DOHH2 (cell line): ENCODE measurements at regions not wholly inside any gene's neighbourhood (a gene's known extent, or its start where the extent isn't known, plus 50 kb on each side); places are given as distances from the start of the nearest gene placed in this dataset.

Experiments
- H3F3A ChIP-seq: fragments of 200-600 bp; sonication (generic), shearing (Covaris generic); 2 replicates; pipeline ENCODE4 v1.6.0; 2016; ENCODE audit warnings: antibody characterized with exemption, mild to moderate bottlenecking; ENCODE audit not compliant: control insufficient read depth, insufficient read depth
- H3K27ac ChIP-seq: fragments of 200-600 bp; sonication (generic); 2 replicates; pipeline ENCODE4 v1.5.1; 2014; ENCODE audit warnings: low read depth, mild to moderate bottlenecking, low read length, moderate library complexity
- H3K27me3 ChIP-seq: fragments of 200-600 bp; sonication (generic); 2 replicates; pipeline ENCODE4 v1.6.1; 2014; ENCODE audit warnings: mild to moderate bottlenecking, low read length, mixed read lengths; ENCODE audit not compliant: control insufficient read depth
- H3K36me3 ChIP-seq: fragments of 200-600 bp; sonication (generic); 2 replicates; pipeline ENCODE4 v1.6.1; 2014; ENCODE audit warnings: mild to moderate bottlenecking, low read length, moderate library complexity, mixed read lengths; ENCODE audit not compliant: control insufficient read depth
- H3K4me1 ChIP-seq: fragments of 200-600 bp; sonication (generic); 2 replicates; pipeline ENCODE4 v1.6.1; 2014; ENCODE audit warnings: mild to moderate bottlenecking, low read length, mixed read lengths; ENCODE audit not compliant: control insufficient read depth
- H3K4me2 ChIP-seq: fragments of 200-600 bp; sonication (generic); 2 replicates; pipeline ENCODE4 v1.6.0; 2014; ENCODE audit warnings: mild to moderate bottlenecking, low read length, moderate library complexity
- H3K4me3 ChIP-seq: fragments of 200-600 bp; sonication (generic); 2 replicates; pipeline ENCODE4 v1.5.1; 2014; ENCODE audit warnings: mild to moderate bottlenecking, low read length, mixed read lengths
- H3K79me2 ChIP-seq: fragments of 200-600 bp; sonication (generic); 2 replicates; pipeline ENCODE4 v1.6.1; 2014; ENCODE audit warnings: mild to moderate bottlenecking, low read length, mixed read lengths; ENCODE audit not compliant: control insufficient read depth
- H3K9me2 ChIP-seq: fragments of 200-600 bp; sonication (generic); replicated peaks from 2 replicates; pipeline ENCODE4 v1.6.1; 2014; ENCODE audit warnings: mild to moderate bottlenecking, low read length, mixed read lengths; ENCODE audit not compliant: control insufficient read depth
- H3K9me3 ChIP-seq: fragments of 200-600 bp; sonication (generic); 2 replicates; pipeline ENCODE4 v1.6.1; 2014; ENCODE audit warnings: antibody characterized with exemption, low read length, mixed read lengths; ENCODE audit not compliant: control insufficient read depth, insufficient read depth
- H4K20me1 ChIP-seq: fragments of 200-600 bp; sonication (generic); 2 replicates; pipeline ENCODE4 v1.6.0; 2014; ENCODE audit warnings: low read depth, mild to moderate bottlenecking, antibody characterized with exemption, low read length, moderate library complexity; ENCODE audit not compliant: control insufficient read depth, insufficient read depth
- EZH2phosphoT487 ChIP-seq: fragments of 200-600 bp; sonication (generic); IDR thresholded peaks from 2 replicates; pipeline ENCODE4 v1.6.1; 2017; ENCODE audit warnings: borderline replicate concordance, mild to moderate bottlenecking, antibody characterized with exemption, low read length, moderate library complexity, mixed read lengths
- TF ChIP-seq, protein P1 (sequence below): fragments of 200-600 bp; sonication (generic); IDR thresholded peaks from one replicate; pipeline ENCODE4 v1.5.1; 2014; ENCODE audit warnings: antibody characterized with exemption, mild to moderate bottlenecking, low read depth, low read length; ENCODE audit not compliant: poor library complexity, severe bottlenecking

DNA sequence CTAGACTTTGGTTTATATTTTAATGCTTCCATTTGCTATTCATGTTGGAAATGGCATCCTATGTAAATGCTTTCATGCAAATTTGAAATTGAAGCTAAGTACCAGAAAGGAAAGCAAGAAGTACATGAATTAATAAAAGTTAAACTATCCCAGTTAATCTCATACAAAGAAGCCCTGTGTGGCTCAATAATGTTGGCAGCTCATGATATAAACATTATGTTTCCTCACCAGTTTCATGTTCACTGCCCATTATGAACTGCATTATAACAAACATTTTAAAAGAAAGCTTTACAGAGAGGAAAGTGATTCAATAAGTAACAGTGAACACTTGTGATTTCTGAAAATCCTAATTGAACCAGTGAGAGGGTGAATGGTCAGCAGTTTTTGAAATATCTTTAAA lies 62.9 kb upstream of the ROBO2 start:
- Histone ChIP-seq H3K4me2 (no peak overlapping the region), H4K20me1 (no peaks in the 10 kb centered on the region), H3K4me3 (no peak overlapping the region), H3K36me3 (no peaks in the 10 kb centered on the region), H3K9me3 (no peaks in the 10 kb centered on the region), H3K27me3 (no peaks in the 10 kb centered on the region), H3K9me2 (no peaks in the 10 kb centered on the region), H3K27ac (no peak overlapping the region), H3F3A (no peaks in the 10 kb centered on the region), H3K79me2 (no peaks in the 10 kb centered on the region), H3K4me1 (no peaks in the 10 kb centered on the region)
- no peak for TF ChIP-seq EZH2phosphoT487
- TF ChIP-seq, protein P1, sequence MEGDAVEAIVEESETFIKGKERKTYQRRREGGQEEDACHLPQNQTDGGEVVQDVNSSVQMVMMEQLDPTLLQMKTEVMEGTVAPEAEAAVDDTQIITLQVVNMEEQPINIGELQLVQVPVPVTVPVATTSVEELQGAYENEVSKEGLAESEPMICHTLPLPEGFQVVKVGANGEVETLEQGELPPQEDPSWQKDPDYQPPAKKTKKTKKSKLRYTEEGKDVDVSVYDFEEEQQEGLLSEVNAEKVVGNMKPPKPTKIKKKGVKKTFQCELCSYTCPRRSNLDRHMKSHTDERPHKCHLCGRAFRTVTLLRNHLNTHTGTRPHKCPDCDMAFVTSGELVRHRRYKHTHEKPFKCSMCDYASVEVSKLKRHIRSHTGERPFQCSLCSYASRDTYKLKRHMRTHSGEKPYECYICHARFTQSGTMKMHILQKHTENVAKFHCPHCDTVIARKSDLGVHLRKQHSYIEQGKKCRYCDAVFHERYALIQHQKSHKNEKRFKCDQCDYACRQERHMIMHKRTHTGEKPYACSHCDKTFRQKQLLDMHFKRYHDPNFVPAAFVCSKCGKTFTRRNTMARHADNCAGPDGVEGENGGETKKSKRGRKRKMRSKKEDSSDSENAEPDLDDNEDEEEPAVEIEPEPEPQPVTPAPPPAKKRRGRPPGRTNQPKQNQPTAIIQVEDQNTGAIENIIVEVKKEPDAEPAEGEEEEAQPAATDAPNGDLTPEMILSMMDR = no peak

DNA sequence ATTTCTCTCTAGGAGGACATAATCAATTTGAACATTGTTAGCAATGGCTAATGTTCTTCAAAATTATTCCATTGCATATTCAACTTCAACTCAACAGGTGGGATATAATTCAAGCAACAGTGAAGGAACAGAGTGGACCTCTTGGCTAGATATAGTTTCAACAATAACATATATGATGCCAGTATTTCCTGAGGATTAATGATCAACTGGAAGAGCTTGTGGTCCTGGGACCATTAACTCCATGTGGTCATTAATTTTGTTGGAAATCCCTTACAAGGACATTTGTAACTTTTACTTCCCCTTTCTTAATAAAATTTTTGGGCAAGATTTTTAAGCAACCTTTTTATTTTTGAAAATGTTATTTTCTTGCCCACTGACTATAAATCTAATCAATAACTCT lies 54.3 kb upstream of the ROBO2 start:
- H3K4me3 ChIP-seq = no peak overlapping the region
- no peaks in the 10 kb centered on the region for H3K9me2 ChIP-seq
- no peaks in the 10 kb centered on the region for H4K20me1 ChIP-seq
- no peaks in the 10 kb centered on the region for H3K4me1 ChIP-seq
- H3K27me3 ChIP-seq = no peaks in the 10 kb centered on the region
- no peaks in the 10 kb centered on the region for H3K36me3 ChIP-seq
- H3K9me3 ChIP-seq = no peaks in the 10 kb centered on the region
- H3K27ac ChIP-seq = no peak overlapping the region
- H3F3A ChIP-seq = no peaks in the 10 kb centered on the region
- no peaks in the 10 kb centered on the region for H3K79me2 ChIP-seq
- TF ChIP-seq, protein P1 = no peak
- TF ChIP-seq EZH2phosphoT487 = no peak
- H3K4me2 ChIP-seq = no peak overlapping the region

DNA sequence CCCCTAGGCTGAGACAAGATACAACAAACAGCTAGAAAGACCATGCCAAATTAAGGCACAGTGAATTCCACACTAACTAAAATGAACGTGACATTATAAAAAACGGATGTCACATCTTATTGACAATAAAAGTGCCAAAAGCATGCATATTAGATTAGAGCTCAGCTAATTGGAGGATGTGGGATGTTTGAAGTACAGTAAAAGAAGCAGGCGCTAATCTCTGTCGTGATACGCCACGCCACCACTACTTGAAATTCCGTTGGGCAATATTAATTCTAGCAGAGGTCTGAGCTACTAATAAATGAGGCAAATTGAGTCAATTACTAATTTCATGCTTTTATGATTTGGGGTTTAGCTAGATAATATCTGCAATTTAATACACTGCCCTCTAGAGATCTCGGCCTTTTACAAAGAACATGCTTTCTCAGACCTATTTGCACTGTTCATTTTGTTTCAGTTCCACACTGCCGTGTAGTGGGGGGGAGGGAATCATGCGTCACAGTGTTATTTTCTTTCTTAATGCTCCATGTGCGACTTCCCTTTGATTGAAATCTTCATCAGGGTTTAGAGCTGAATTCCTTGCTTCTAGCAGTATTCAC lies 52.9 kb upstream of the ROBO2 start:
- H3K4me3 ChIP-seq = no peak overlapping the region
- no peak overlapping the region for H3K4me2 ChIP-seq
- no peak for TF ChIP-seq EZH2phosphoT487
- TF ChIP-seq, protein P1 = no peak
- no peaks in the 10 kb centered on the region for H3K36me3 ChIP-seq
- no peaks in the 10 kb centered on the region for H3K9me3 ChIP-seq
- H3K4me1 ChIP-seq = no peaks in the 10 kb centered on the region
- no peaks in the 10 kb centered on the region for H3F3A ChIP-seq
- H3K27ac ChIP-seq = no peak overlapping the region
- no peaks in the 10 kb centered on the region for H3K27me3 ChIP-seq
- no peaks in the 10 kb centered on the region for H4K20me1 ChIP-seq
- no peaks in the 10 kb centered on the region for H3K79me2 ChIP-seq
- no peaks in the 10 kb centered on the region for H3K9me2 ChIP-seq
